IMR-90 (cell line): ENCODE measurements at regions not wholly inside any gene's neighbourhood (a gene's known extent, or its start where the extent isn't known, plus 50 kb on each side); places are given as distances from the start of the nearest gene placed in this dataset.

Experiments used
- ATAC-seq: fragments of 200-7000 bp; cut with Tn5 transposase; 2 replicates; pipeline ENCODE4 v1.9.1; 2020; ENCODE audit warnings: low read depth, mild to moderate bottlenecking, moderate library complexity
- BruUV-seq: library from RNA; stranded (reverse); fragments of 400-500 nt; replicated peaks from 2 replicates; lab custom pipeline; 2021; lab: Mats Ljungman, UMichigan
- CTCF ChIA-PET: fragments of 300-600 bp; formaldehyde crosslinking; extraction: SDS; loops from one replicate; lab custom pipeline; 2021; ENCODE audit warnings: antibody characterized with exemption; lab: Yijun Ruan, JAX
- POLR2A ChIA-PET: fragments of 300-600 bp; sonication (Branson Sonifier 250); formaldehyde crosslinking; loops from one replicate; lab custom pipeline; 2022; ENCODE audit warnings: antibody characterized with exemption; ENCODE audit not compliant: unreplicated experiment; lab: Charles Lee
- DNase-seq: peaks from one replicate; pipeline ENCODE4 v3.0.0; 2013
- H2AFZ ChIP-seq: replicated peaks from 2 replicates; pipeline ENCODE3; 2013; ENCODE audit warnings: low read length, mild to moderate bottlenecking; ENCODE audit not compliant: poor library complexity
- H2AK5ac ChIP-seq: 2 replicates; pipeline ENCODE4 v1.6.1; 2013; ENCODE audit warnings: low read depth, low read length, inconsistent platforms
- H2AK9ac ChIP-seq: replicated peaks from 2 replicates; pipeline ENCODE3; 2013; ENCODE audit warnings: mild to moderate bottlenecking, low read depth, low read length, moderate library complexity; ENCODE audit not compliant: poor library complexity
- H2BK120ac ChIP-seq: 2 replicates; pipeline ENCODE4 v1.6.1; 2013; ENCODE audit warnings: low read depth, low read length, inconsistent platforms
- H2BK15ac ChIP-seq: 3 replicates; pipeline ENCODE4 v1.6.1; 2013; ENCODE audit warnings: low read depth, low read length, inconsistent platforms
- H2BK20ac ChIP-seq: 2 replicates; pipeline ENCODE4 v1.6.1; 2013; ENCODE audit warnings: low read depth, mild to moderate bottlenecking, inconsistent platforms, low read length, moderate library complexity
- H2BK5ac ChIP-seq: 2 replicates; pipeline ENCODE4 v1.6.1; 2013; ENCODE audit warnings: mild to moderate bottlenecking, low read depth, low read length, inconsistent platforms; ENCODE audit not compliant: poor library complexity, severe bottlenecking
- H3K14ac ChIP-seq: replicated peaks from 2 replicates; pipeline ENCODE4 v1.6.1; 2013; ENCODE audit warnings: low read depth, low read length, inconsistent platforms
- H3K18ac ChIP-seq: 2 replicates; pipeline ENCODE4 v1.6.1; 2013; ENCODE audit warnings: low read depth, low read length, control low read depth
- H3K23ac ChIP-seq: 2 replicates; pipeline ENCODE4 v1.6.1; 2013; ENCODE audit warnings: low read depth, low read length, inconsistent platforms
- H3K27ac ChIP-seq: 2 replicates; pipeline ENCODE4 v1.5.1; 2013; ENCODE audit warnings: mild to moderate bottlenecking, control low read depth, low read length; ENCODE audit not compliant: insufficient read depth
- H3K27me3 ChIP-seq: 2 replicates; pipeline ENCODE4 v1.6.1; 2013; ENCODE audit warnings: low read length; ENCODE audit not compliant: control insufficient read depth, insufficient read depth
- H3K36me3 ChIP-seq: 2 replicates; pipeline ENCODE4 v1.6.1; 2013; ENCODE audit warnings: low read length, mixed read lengths; ENCODE audit not compliant: control insufficient read depth, insufficient read depth
- H3K4ac ChIP-seq: 2 replicates; pipeline ENCODE4 v1.6.1; 2013; ENCODE audit warnings: low read depth, low read length, inconsistent platforms
- H3K4me1 ChIP-seq: 2 replicates; pipeline ENCODE4 v1.6.1; 2013; ENCODE audit warnings: low read length, mixed read lengths; ENCODE audit not compliant: control insufficient read depth, insufficient read depth
- H3K4me2 ChIP-seq: 2 replicates; pipeline ENCODE4 v1.6.1; 2013; ENCODE audit warnings: low read depth, mild to moderate bottlenecking, control low read depth, low read length, moderate library complexity
- H3K4me3 ChIP-seq: 2 replicates; pipeline ENCODE4 v1.5.1; 2013; ENCODE audit warnings: low read depth, mild to moderate bottlenecking, control low read depth, low read length, moderate library complexity; ENCODE audit not compliant: insufficient read depth
- H3K56ac ChIP-seq: 2 replicates; pipeline ENCODE4 v1.6.1; 2013; ENCODE audit warnings: low read length, inconsistent platforms; ENCODE audit not compliant: insufficient read depth; ENCODE audit errors: extremely low read depth
- H3K79me1 ChIP-seq, 2 experiments: 2 replicates each; pipeline ENCODE4 v1.6.1; 2013; ENCODE audit warnings: low read length in 2 of 2, inconsistent platforms in 1 of 2, low read depth in 1 of 2
- H3K9ac ChIP-seq: 2 replicates; pipeline ENCODE4 v1.6.1; 2013; ENCODE audit warnings: low read depth, low read length, control low read depth
- H3K9me1 ChIP-seq: 2 replicates; pipeline ENCODE4 v1.6.1; 2013; ENCODE audit warnings: low read length, inconsistent platforms; ENCODE audit not compliant: insufficient read depth
- H3K9me3 ChIP-seq: 2 replicates; pipeline ENCODE4 v1.6.1; 2013; ENCODE audit warnings: low read length; ENCODE audit not compliant: control insufficient read depth, insufficient read depth
- H4K20me1 ChIP-seq: 2 replicates; pipeline ENCODE4 v1.6.1; 2013; ENCODE audit warnings: low read length, inconsistent platforms; ENCODE audit not compliant: insufficient read depth
- H4K5ac ChIP-seq: 2 replicates; pipeline ENCODE4 v1.6.1; 2013; ENCODE audit warnings: mild to moderate bottlenecking, low read depth, low read length, control low read depth
- H4K8ac ChIP-seq, 2 experiments: 2 replicates each; pipeline ENCODE4 v1.6.1; 2013; ENCODE audit warnings: low read depth in 2 of 2, low read length in 2 of 2, control low read depth in 1 of 2, inconsistent platforms in 1 of 2
- H4K91ac ChIP-seq: 2 replicates; pipeline ENCODE4 v1.6.1; 2013; ENCODE audit warnings: low read depth, low read length, inconsistent platforms; ENCODE audit not compliant: insufficient read depth
- BHLHE40 ChIP-seq: fragments of 150-350 bp; IDR thresholded peaks from 2 replicates; pipeline ENCODE4 v1.6.1; 2016; ENCODE audit warnings: mild to moderate bottlenecking, low read depth, low read length
- CEBPB ChIP-seq: IDR thresholded peaks from 2 replicates; pipeline ENCODE4 v1.6.1; 2012; ENCODE audit warnings: low read depth, low read length, improper control_type of control experiment
- CHD1 ChIP-seq: IDR thresholded peaks from 2 replicates; pipeline ENCODE4 v1.6.1; 2012; ENCODE audit warnings: low read depth, low read length, improper control_type of control experiment
- FOS ChIP-seq: fragments of 150-350 bp; IDR thresholded peaks from 2 replicates; pipeline ENCODE4 v1.6.1; 2016; ENCODE audit warnings: low read depth, low read length
- MAFK ChIP-seq: IDR thresholded peaks from 2 replicates; pipeline ENCODE4 v1.6.1; 2012; ENCODE audit warnings: low read depth, low read length, improper control_type of control experiment
- MAZ ChIP-seq: IDR thresholded peaks from 2 replicates; pipeline ENCODE4 v1.6.1; 2012; ENCODE audit warnings: low read depth, mild to moderate bottlenecking, low read length, improper control_type of control experiment, moderate library complexity, borderline replicate concordance
- MXI1 ChIP-seq: IDR thresholded peaks from 2 replicates; pipeline ENCODE4 v1.6.1; 2012; ENCODE audit warnings: low read depth, mild to moderate bottlenecking, low read length, moderate library complexity, borderline replicate concordance
- NFE2L2 ChIP-seq: fragments of 150-350 bp; IDR thresholded peaks from 2 replicates; pipeline ENCODE4 v1.6.1; 2016; ENCODE audit warnings: low read depth, mild to moderate bottlenecking, low read length
- POLR2A ChIP-seq: IDR thresholded peaks from 2 replicates; pipeline ENCODE4 v1.6.1; 2012; ENCODE audit warnings: mild to moderate bottlenecking, low read depth, low read length
- RAD21 ChIP-seq: IDR thresholded peaks from 2 replicates; pipeline ENCODE4 v1.6.1; 2012; ENCODE audit warnings: low read length, improper control_type of control experiment
- RCOR1 ChIP-seq: IDR thresholded peaks from 2 replicates; pipeline ENCODE4 v1.6.1; 2012; ENCODE audit warnings: mild to moderate bottlenecking, low read length, improper control_type of control experiment; ENCODE audit not compliant: insufficient replicate concordance
- RFX5 ChIP-seq: IDR thresholded peaks from 2 replicates; pipeline ENCODE4 v1.8.0; 2012; ENCODE audit warnings: low read depth, mild to moderate bottlenecking, low read length, moderate library complexity
- SMC3 ChIP-seq: fragments of 150-350 bp; IDR thresholded peaks from 2 replicates; pipeline ENCODE4 v1.6.1; 2016; ENCODE audit warnings: low read depth, mild to moderate bottlenecking, antibody characterized with exemption, low read length, moderate library complexity
- WGBS, 2 experiments: methylation state at CpG; one replicate each; pipeline versions ENCODE4 v1.1.5 to v1.1.7; 2013; ENCODE audit warnings: missing lambda C conversion rate in 2 of 2; ENCODE audit not compliant: insufficient read length in 1 of 2; ENCODE audit errors: extremely low coverage in 2 of 2; 5-methylcytosine and 5-hydroxymethylcytosine counted together
- dilution Hi-C: fragments of 300-500 bp; cut with HindIII; formaldehyde crosslinking; loops from one replicate; pipeline ENCODE4 v1.14.3; 2018; ENCODE audit warnings: low sequenced_read_pairs; ENCODE audit not compliant: unreplicated experiment
- in situ Hi-C: fragments of 300-500 bp; cut with MboI; formaldehyde crosslinking; loops from 3 replicates; pipeline ENCODE4 v1.14.3; 2019; ENCODE audit warnings: low sequenced_read_pairs, inconsistent platforms, mixed read lengths
- intact Hi-C: fragments of 100-400 bp; cut with micrococcal nuclease; formaldehyde crosslinking; loops from 2 replicates; pipeline ENCODE4 v1.10.0; 2022
- TF ChIP-seq, protein P1 (sequence below): fragments of 150-350 bp; IDR thresholded peaks from 2 replicates; pipeline ENCODE4 v1.6.1; 2017; ENCODE audit warnings: mild to moderate bottlenecking, antibody characterized with exemption, low read length, low read depth
- TF ChIP-seq, protein P2 (sequence below): conservative IDR thresholded peaks from 2 replicates; pipeline ENCODE4 v1.5.1; 2012; ENCODE audit warnings: mild to moderate bottlenecking, low read depth, low read length, improper control_type of control experiment
- TF ChIP-seq, protein P3 (sequence below): fragments of 150-350 bp; IDR thresholded peaks from 2 replicates; pipeline ENCODE4 v1.6.1; 2016; ENCODE audit warnings: low read depth, mild to moderate bottlenecking, low read length, moderate library complexity, borderline replicate concordance

DNA sequence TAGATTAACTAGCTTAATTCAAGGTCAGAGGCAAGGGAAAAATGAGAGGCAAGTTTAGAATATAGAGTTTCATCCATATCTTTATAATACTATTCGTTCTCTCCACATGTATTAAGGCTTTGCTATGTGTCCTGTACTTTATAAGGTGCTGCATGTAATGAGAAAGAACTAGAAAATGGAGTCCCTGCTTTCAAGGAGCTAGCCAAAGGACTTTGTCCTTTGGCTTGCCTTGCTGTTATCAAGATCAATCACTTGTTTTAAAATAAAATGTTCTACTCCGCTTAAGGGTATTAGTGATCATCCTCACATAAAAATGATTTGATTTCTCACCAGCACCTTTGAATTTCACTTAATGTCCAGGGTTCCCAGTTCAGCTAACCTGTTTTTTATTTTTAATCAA lies 470.9 kb downstream of the WDR72 start:
- Histone ChIP-seq H4K5ac (no peak overlapping the region), H3K18ac (no peak overlapping the region), H3K27ac (no peak overlapping the region), H2AFZ (no peak overlapping the region), H4K8ac (no peak overlapping the region), H4K91ac (no peak overlapping the region), H3K14ac (no peak overlapping the region), H3K79me1 (no peaks in the 10 kb centered on the region), H3K4ac (no peak overlapping the region), H2BK5ac (no peak overlapping the region), H3K23ac (no peak overlapping the region), H3K4me3 (no peak overlapping the region), H2AK5ac (no peak overlapping the region), H3K36me3 (no peaks in the 10 kb centered on the region), H3K27me3 (no peaks in the 10 kb centered on the region), H2BK120ac (no peak overlapping the region), H3K9me1 (no peaks in the 10 kb centered on the region), H3K4me2 (no peak overlapping the region), H3K56ac (no peak overlapping the region), H3K9ac (no peak overlapping the region), H3K4me1 (no peaks in the 10 kb centered on the region), H3K9me3 (peaks cover 11% of the 10 kb centered on the region), H2AK9ac (no peak overlapping the region), H2BK20ac (no peak overlapping the region), H2BK15ac (no peak overlapping the region), H4K20me1 (no peaks in the 10 kb centered on the region)
- dilution Hi-C loops = no loop called here
- intact Hi-C loops = no loop called here
- no TSS peak for BruUV-seq
- in situ Hi-C loops = no loop called here
- ChIA-PET POLR2A (no interaction called here), CTCF (no interaction called here)
- DNase-seq (no peak), ATAC-seq (no peak)
- no CpG with 5 or more reads among the region's 2 CpGs for WGBS, 2 experiments
- TF ChIP-seq, protein P1, sequence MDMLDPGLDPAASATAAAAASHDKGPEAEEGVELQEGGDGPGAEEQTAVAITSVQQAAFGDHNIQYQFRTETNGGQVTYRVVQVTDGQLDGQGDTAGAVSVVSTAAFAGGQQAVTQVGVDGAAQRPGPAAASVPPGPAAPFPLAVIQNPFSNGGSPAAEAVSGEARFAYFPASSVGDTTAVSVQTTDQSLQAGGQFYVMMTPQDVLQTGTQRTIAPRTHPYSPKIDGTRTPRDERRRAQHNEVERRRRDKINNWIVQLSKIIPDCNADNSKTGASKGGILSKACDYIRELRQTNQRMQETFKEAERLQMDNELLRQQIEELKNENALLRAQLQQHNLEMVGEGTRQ = no peak
- TF ChIP-seq RCOR1 = no peak
- TF ChIP-seq MAFK = no peak
- no peak for TF ChIP-seq SMC3
- no peak for TF ChIP-seq RAD21
- TF ChIP-seq CHD1 = no peak
- no peak for TF ChIP-seq MXI1
- no peak for TF ChIP-seq MAZ
- no peak for TF ChIP-seq CEBPB
- no peak for TF ChIP-seq RFX5
- TF ChIP-seq, protein P2, sequence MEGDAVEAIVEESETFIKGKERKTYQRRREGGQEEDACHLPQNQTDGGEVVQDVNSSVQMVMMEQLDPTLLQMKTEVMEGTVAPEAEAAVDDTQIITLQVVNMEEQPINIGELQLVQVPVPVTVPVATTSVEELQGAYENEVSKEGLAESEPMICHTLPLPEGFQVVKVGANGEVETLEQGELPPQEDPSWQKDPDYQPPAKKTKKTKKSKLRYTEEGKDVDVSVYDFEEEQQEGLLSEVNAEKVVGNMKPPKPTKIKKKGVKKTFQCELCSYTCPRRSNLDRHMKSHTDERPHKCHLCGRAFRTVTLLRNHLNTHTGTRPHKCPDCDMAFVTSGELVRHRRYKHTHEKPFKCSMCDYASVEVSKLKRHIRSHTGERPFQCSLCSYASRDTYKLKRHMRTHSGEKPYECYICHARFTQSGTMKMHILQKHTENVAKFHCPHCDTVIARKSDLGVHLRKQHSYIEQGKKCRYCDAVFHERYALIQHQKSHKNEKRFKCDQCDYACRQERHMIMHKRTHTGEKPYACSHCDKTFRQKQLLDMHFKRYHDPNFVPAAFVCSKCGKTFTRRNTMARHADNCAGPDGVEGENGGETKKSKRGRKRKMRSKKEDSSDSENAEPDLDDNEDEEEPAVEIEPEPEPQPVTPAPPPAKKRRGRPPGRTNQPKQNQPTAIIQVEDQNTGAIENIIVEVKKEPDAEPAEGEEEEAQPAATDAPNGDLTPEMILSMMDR = no peak
- TF ChIP-seq, protein P3, sequence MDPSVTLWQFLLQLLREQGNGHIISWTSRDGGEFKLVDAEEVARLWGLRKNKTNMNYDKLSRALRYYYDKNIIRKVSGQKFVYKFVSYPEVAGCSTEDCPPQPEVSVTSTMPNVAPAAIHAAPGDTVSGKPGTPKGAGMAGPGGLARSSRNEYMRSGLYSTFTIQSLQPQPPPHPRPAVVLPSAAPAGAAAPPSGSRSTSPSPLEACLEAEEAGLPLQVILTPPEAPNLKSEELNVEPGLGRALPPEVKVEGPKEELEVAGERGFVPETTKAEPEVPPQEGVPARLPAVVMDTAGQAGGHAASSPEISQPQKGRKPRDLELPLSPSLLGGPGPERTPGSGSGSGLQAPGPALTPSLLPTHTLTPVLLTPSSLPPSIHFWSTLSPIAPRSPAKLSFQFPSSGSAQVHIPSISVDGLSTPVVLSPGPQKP = no peak
- no peak for TF ChIP-seq FOS
- TF ChIP-seq BHLHE40 = no peak
- no peak for TF ChIP-seq NFE2L2
- TF ChIP-seq POLR2A = no peak
